Progenitor cell of endocrine pancreas (in vitro differentiated cells): ENCODE measurements at regions not wholly inside any gene's neighbourhood (a gene's known extent, or its start where the extent isn't known, plus 50 kb on each side); places are given as distances from the start of the nearest gene placed in this dataset.

Experiments used
- DNase-seq: peaks from one replicate; pipeline ENCODE4 v3.0.0; 2021; ENCODE audit warnings: low spot score; ENCODE audit not compliant: unreplicated experiment
- H3K27ac Mint-ChIP-seq: 2 replicates; pipeline ENCODE4 v1.8.0; 2021; ENCODE audit warnings: mild to moderate bottlenecking, moderate library complexity, mixed read lengths
- H3K27me3 Mint-ChIP-seq: 2 replicates; pipeline ENCODE4 v1.8.0; 2021; ENCODE audit warnings: mixed read lengths
- H3K36me3 Mint-ChIP-seq: 2 replicates; pipeline ENCODE4 v1.8.0; 2022; ENCODE audit warnings: mixed read lengths; ENCODE audit not compliant: insufficient read depth
- H3K4me1 Mint-ChIP-seq: 2 replicates; pipeline ENCODE4 v1.8.0; 2021; ENCODE audit warnings: low read depth, mixed read lengths
- H3K4me3 Mint-ChIP-seq: 2 replicates; pipeline ENCODE4 v1.8.0; 2021; ENCODE audit warnings: low read depth, mild to moderate bottlenecking, moderate library complexity, mixed read lengths
- H3K9me3 Mint-ChIP-seq: 2 replicates; pipeline ENCODE4 v1.8.0; 2021; ENCODE audit warnings: low read depth, mixed read lengths
- CTCF ChIP-seq: fragments of 200-600 bp; sonication (generic); IDR thresholded peaks from one replicate; pipeline ENCODE4 v1.5.0; 2021; ENCODE audit warnings: antibody characterized with exemption, mild to moderate bottlenecking; ENCODE audit not compliant: unreplicated experiment

- Mint-ChIP-seq H3K27ac (no peak overlapping the region), H3K9me3 (peaks cover 6% of the 10 kb centered on the region), H3K36me3 (no peaks in the 10 kb centered on the region), H3K4me3 (no peak overlapping the region), H3K27me3 (no peaks in the 10 kb centered on the region), H3K4me1 (no peaks in the 10 kb centered on the region)
- DNase-seq = no peak
- no peak for TF ChIP-seq CTCF
Measured at GRCh38 chr2:216575465-216575864, 57.8 kb upstream of the IGFBP2 start.

- no peaks in the 10 kb centered on the region for H3K9me3 Mint-ChIP-seq
- H3K36me3 Mint-ChIP-seq = no peaks in the 10 kb centered on the region
- H3K27ac Mint-ChIP-seq = no peak overlapping the region
- H3K27me3 Mint-ChIP-seq = no peaks in the 10 kb centered on the region
- TF ChIP-seq CTCF = no peak
- no peaks in the 10 kb centered on the region for H3K4me1 Mint-ChIP-seq
- no peak for DNase-seq
- no peak overlapping the region for H3K4me3 Mint-ChIP-seq
Measured at GRCh38 chr2:216576616-216577015, 56.6 kb upstream of the IGFBP2 start.

- H3K27me3 Mint-ChIP-seq = no peaks in the 10 kb centered on the region
- H3K4me3 Mint-ChIP-seq = no peak overlapping the region
- no peaks in the 10 kb centered on the region for H3K36me3 Mint-ChIP-seq
- peaks cover 4% of the 10 kb centered on the region for H3K4me1 Mint-ChIP-seq
- no peak for DNase-seq
- no peaks in the 10 kb centered on the region for H3K9me3 Mint-ChIP-seq
- TF ChIP-seq CTCF = no peak
- H3K27ac Mint-ChIP-seq = no peak overlapping the region
Measured at GRCh38 chr2:216578325-216578724, 54.9 kb upstream of the IGFBP2 start.

- no peak overlapping the region for H3K4me3 Mint-ChIP-seq
- H3K36me3 Mint-ChIP-seq = no peaks in the 10 kb centered on the region
- peaks cover 5% of the 10 kb centered on the region for H3K4me1 Mint-ChIP-seq
- peaks cover 4% of the 10 kb centered on the region for H3K27me3 Mint-ChIP-seq
- no peak for DNase-seq
- no peak for TF ChIP-seq CTCF
- no peaks in the 10 kb centered on the region for H3K9me3 Mint-ChIP-seq
- H3K27ac Mint-ChIP-seq = peak overlapping the region; percentile 60
Measured at GRCh38 chr2:216583147-216583546, 50.1 kb upstream of the IGFBP2 start.
